SK-N-SH (cell line): ENCODE measurements at regions not wholly inside any gene's neighbourhood (a gene's known extent, or its start where the extent isn't known, plus 50 kb on each side); places are given as distances from the start of the nearest gene placed in this dataset.

Source experiments
- CTCF ChIA-PET: fragments of 300-600, 350-600 bp; formaldehyde crosslinking; extraction: SDS; loops from one replicate; lab custom pipeline; 2021; lab: Yijun Ruan, JAX
- POLR2A ChIA-PET: fragments of 350-600 bp; sonication (Branson Sonifier 250); formaldehyde crosslinking; extraction: SDS; loops from one replicate; lab custom pipeline; 2020; ENCODE audit warnings: antibody characterized with exemption, inconsistent platforms; lab: Yijun Ruan, JAX
- DNase-seq: peaks from one replicate; pipeline ENCODE4 v3.0.0; 2012
- H2AFZ ChIP-seq: fragments of 200-600 bp; sonication (generic); 2 replicates; pipeline ENCODE4 v1.8.1; 2016; ENCODE audit warnings: antibody characterized with exemption, mild to moderate bottlenecking, low read depth
- H3F3A ChIP-seq: fragments of 200-600 bp; sonication (generic); replicated peaks from 2 replicates; pipeline ENCODE3; 2016; ENCODE audit warnings: antibody characterized with exemption, mild to moderate bottlenecking; ENCODE audit not compliant: insufficient read depth
- H3K27ac ChIP-seq, 2 experiments: fragments of 200-500 bp in 1 of 2; fragments of 200-600 bp in 1 of 2; sonication (Bioruptor generic) in 1 of 2; sonication (generic), shearing (Covaris generic) in 1 of 2; 2 replicates each; pipeline versions ENCODE4 v1.5.1 to v1.6.1; 2014 to 2016; ENCODE audit warnings: low read depth in 2 of 2, inconsistent platforms in 1 of 2, low read length in 1 of 2, mild to moderate bottlenecking in 1 of 2, mixed read lengths in 1 of 2
- H3K27me3 ChIP-seq: fragments of 200-600 bp; sonication (generic), shearing (Covaris generic); 2 replicates; pipeline ENCODE4 v1.6.1; 2016; ENCODE audit warnings: mixed run types; ENCODE audit not compliant: insufficient read depth
- H3K36me3 ChIP-seq, 2 experiments: fragments of 200-500 bp in 1 of 2; fragments of 200-600 bp in 1 of 2; sonication (Bioruptor generic) in 1 of 2; sonication (generic) in 1 of 2; replicated peaks in 1 of 2; 2 replicates each; pipeline versions ENCODE3 to v1.5.1; 2014 to 2016; ENCODE audit warnings: low read length in 1 of 2, mild to moderate bottlenecking in 1 of 2; ENCODE audit not compliant: insufficient read depth in 2 of 2, control insufficient read depth in 1 of 2
- H3K4me1 ChIP-seq, 2 experiments: fragments of 200-500 bp in 1 of 2; fragments of 200-600 bp in 1 of 2; sonication (Bioruptor generic) in 1 of 2; sonication (generic), shearing (Covaris generic) in 1 of 2; 2 replicates each; pipeline versions ENCODE4 v1.5.1 to v1.6.1; 2014 to 2016; ENCODE audit warnings: low read depth in 1 of 2, low read length in 1 of 2, mixed run types in 1 of 2; ENCODE audit not compliant: insufficient read depth in 2 of 2, control insufficient read depth in 1 of 2
- H3K4me2 ChIP-seq: fragments of 200-600 bp; sonication (generic), shearing (Covaris generic); 2 replicates; pipeline ENCODE4 v1.6.1; 2017; ENCODE audit warnings: mixed run types
- H3K4me3 ChIP-seq, 2 experiments: fragments of 200-500 bp in 1 of 2; fragments of 200-600 bp in 1 of 2; sonication (Bioruptor generic) in 1 of 2; sonication (generic), shearing (Covaris generic) in 1 of 2; 2 replicates each; pipeline versions ENCODE4 v1.5.1 to v1.8.1; 2014 to 2016; ENCODE audit warnings: low read depth in 2 of 2, inconsistent platforms in 1 of 2, low read length in 1 of 2, mild to moderate bottlenecking in 1 of 2, mixed read lengths in 1 of 2, moderate library complexity in 1 of 2
- H3K79me2 ChIP-seq: fragments of 200-600 bp; sonication (generic); 2 replicates; pipeline ENCODE4 v1.8.1; 2017; ENCODE audit warnings: mild to moderate bottlenecking; ENCODE audit not compliant: insufficient read depth
- H3K9ac ChIP-seq: fragments of 200-600 bp; sonication (generic); 2 replicates; pipeline ENCODE4 v1.6.1; 2017; ENCODE audit warnings: mixed run types
- H3K9me2 ChIP-seq: fragments of 200-600 bp; sonication (generic); 2 replicates; pipeline ENCODE4 v1.6.1; 2017; ENCODE audit warnings: mixed run types
- H3K9me3 ChIP-seq: fragments of 200-600 bp; sonication (generic); 2 replicates; pipeline ENCODE4 v1.6.1; 2017; ENCODE audit warnings: mixed run types, mild to moderate bottlenecking, moderate library complexity
- H4K20me1 ChIP-seq: fragments of 200-600 bp; sonication (generic); 2 replicates; pipeline ENCODE4 v1.6.1; 2017; ENCODE audit warnings: mild to moderate bottlenecking, mixed run types; ENCODE audit not compliant: insufficient read depth
- CHD2 ChIP-seq: fragments of 150-350 bp; IDR thresholded peaks from 2 replicates; pipeline ENCODE4 v1.6.1; 2018; ENCODE audit warnings: low read length; ENCODE audit not compliant: partially characterized antibody
- CTCF ChIP-seq: fragments of 200-600 bp; sonication (generic); IDR thresholded peaks from 2 replicates; pipeline ENCODE4 v1.6.1; 2017; ENCODE audit warnings: antibody characterized with exemption, mild to moderate bottlenecking, moderate library complexity
- EP300 ChIP-seq, 2 experiments: IDR thresholded peaks; 2 replicates each; pipeline versions ENCODE4 v1.4.0 to v1.6.1; 2012; ENCODE audit warnings: borderline replicate concordance in 1 of 2, low read depth in 1 of 2, low read length in 1 of 2
- FOSL2 ChIP-seq: IDR thresholded peaks from 2 replicates; pipeline ENCODE4 v1.4.0; 2012; ENCODE audit warnings: low read depth, mild to moderate bottlenecking, moderate library complexity, borderline replicate concordance
- FOXJ3 ChIP-seq: sonication (generic); formaldehyde crosslinking; IDR thresholded peaks from 2 replicates; pipeline ENCODE4 v1.5.1; 2020; ENCODE audit warnings: mild to moderate bottlenecking, missing genetic modification reagents
- JUND ChIP-seq: IDR thresholded peaks from 2 replicates; pipeline ENCODE4 v1.4.0; 2012
- MXI1 ChIP-seq: IDR thresholded peaks from 2 replicates; pipeline ENCODE4 v1.6.1; 2012; ENCODE audit warnings: mild to moderate bottlenecking, low read depth, low read length, improper control_type of control experiment
- NRF1 ChIP-seq: IDR thresholded peaks from 2 replicates; pipeline ENCODE4 v1.6.1; 2012; ENCODE audit warnings: low read depth, mild to moderate bottlenecking, low read length
- RAD21 ChIP-seq: IDR thresholded peaks from 2 replicates; pipeline ENCODE4 v1.6.1; 2012; ENCODE audit warnings: mild to moderate bottlenecking, low read length
- RFX5 ChIP-seq: IDR thresholded peaks from 2 replicates; pipeline ENCODE4 v1.6.1; 2012; ENCODE audit warnings: mild to moderate bottlenecking, improper control_type of control experiment, low read length
- SIN3A ChIP-seq: IDR thresholded peaks from 2 replicates; pipeline ENCODE4 v1.6.1; 2012; ENCODE audit warnings: low read depth, mild to moderate bottlenecking, low read length, moderate library complexity, borderline replicate concordance
- SMC3 ChIP-seq: IDR thresholded peaks from 2 replicates; pipeline ENCODE4 v1.6.1; 2012; ENCODE audit warnings: low read depth, low read length, improper control_type of control experiment
- TCF12 ChIP-seq: IDR thresholded peaks from 2 replicates; pipeline ENCODE4 v1.4.0; 2012
- WGBS: methylation state at CpG from one replicate; pipeline ENCODE4 v1.1.6; 2017; ENCODE audit warnings: low lambda C conversion rate; 5-methylcytosine and 5-hydroxymethylcytosine counted together
- TF ChIP-seq, protein P1 (sequence below): fragments of 150-350 bp; IDR thresholded peaks from 2 replicates; pipeline ENCODE4 v1.6.1; 2017; ENCODE audit warnings: antibody characterized with exemption, low read length, low read depth, borderline replicate concordance
- TF ChIP-seq, protein P2 (sequence below): IDR thresholded peaks from 2 replicates; pipeline ENCODE4 v1.4.0; 2012; ENCODE audit warnings: low read depth, borderline replicate concordance
- TF ChIP-seq, protein P3 (sequence below): IDR thresholded peaks from 2 replicates; pipeline ENCODE4 v1.6.1; 2012; ENCODE audit warnings: mild to moderate bottlenecking, low read depth, low read length, moderate library complexity

DNA sequence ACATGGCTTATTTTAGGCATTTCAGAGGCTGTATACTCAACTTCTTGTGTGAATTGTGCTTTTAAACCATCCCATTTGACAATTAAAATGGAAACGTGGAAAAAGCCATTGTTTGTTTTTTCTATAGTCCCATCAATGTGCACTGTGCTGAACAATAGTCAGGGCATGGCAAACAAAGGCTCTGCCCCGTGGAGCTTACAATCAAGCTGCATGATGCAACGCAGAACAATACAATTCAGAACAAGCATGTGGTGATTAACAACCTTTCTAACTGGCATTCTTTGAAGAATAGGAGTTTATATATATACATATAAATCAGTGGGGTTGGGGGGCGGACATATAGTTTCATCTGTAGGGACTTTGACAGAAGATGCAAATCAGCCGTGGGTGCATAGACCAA lies 2125.4 kb upstream of the WWC1 start (continued):
- no peak for TF ChIP-seq EP300 (IDR thresholded peaks at IDR 0.05; ENCODE audit: borderline replicate concordance in 1 of 2, low read depth in 1 of 2, low read length in 1 of 2)

DNA sequence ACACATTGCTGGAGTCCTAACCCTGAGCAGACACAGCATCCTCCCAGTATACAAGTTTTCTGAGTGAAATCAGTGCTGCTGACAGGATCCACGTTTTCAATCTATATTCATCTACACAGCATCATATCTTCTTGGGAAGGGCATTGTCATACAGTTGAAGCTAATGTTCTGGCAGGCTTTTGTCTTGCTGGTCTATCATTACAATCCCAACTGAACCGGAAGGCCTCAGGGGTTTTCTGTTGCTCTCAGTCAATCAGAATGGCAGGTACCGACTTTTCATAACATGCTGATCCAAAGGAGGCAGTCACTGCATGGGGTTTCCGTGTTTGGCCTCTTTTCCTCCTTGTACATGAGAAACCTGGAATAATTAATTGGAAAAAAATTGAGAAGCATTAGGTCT lies 2118.8 kb upstream of the WWC1 start:
- Histone ChIP-seq H3F3A (no peaks in the 10 kb centered on the region), H2AFZ (no peak overlapping the region), H3K36me3 (no peaks in the 10 kb centered on the region), H3K27me3 (no peaks in the 10 kb centered on the region), H3K4me3 (no peak overlapping the region), H3K27ac (no peak overlapping the region), H3K9me3 (no peaks in the 10 kb centered on the region), H3K79me2 (no peaks in the 10 kb centered on the region), H4K20me1 (no peaks in the 10 kb centered on the region), H3K4me2 (no peak overlapping the region), H3K4me1 (no peaks in the 10 kb centered on the region), H3K9me2 (no peaks in the 10 kb centered on the region), H3K9ac (no peak overlapping the region)
- 23% methylated on average over 4 of the region's 4 CpGs for WGBS
- ChIA-PET POLR2A (no interaction called here), CTCF (no interaction called here)
- no peak for DNase-seq
- TF ChIP-seq FOSL2 (no peak), RAD21 (no peak), MXI1 (no peak), NRF1 (no peak), FOXJ3 (no peak), JUND (no peak), CTCF (no peak), CHD2 (no peak), SIN3A (no peak), EP300 (IDR thresholded peaks at IDR 0.05; ENCODE audit: borderline replicate concordance in 1 of 2, low read depth in 1 of 2, low read length in 1 of 2) (no peak), RFX5 (no peak), TCF12 (no peak), SMC3 (no peak)
- TF ChIP-seq, protein P1, sequence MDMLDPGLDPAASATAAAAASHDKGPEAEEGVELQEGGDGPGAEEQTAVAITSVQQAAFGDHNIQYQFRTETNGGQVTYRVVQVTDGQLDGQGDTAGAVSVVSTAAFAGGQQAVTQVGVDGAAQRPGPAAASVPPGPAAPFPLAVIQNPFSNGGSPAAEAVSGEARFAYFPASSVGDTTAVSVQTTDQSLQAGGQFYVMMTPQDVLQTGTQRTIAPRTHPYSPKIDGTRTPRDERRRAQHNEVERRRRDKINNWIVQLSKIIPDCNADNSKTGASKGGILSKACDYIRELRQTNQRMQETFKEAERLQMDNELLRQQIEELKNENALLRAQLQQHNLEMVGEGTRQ: no peak
- TF ChIP-seq, protein P2, sequence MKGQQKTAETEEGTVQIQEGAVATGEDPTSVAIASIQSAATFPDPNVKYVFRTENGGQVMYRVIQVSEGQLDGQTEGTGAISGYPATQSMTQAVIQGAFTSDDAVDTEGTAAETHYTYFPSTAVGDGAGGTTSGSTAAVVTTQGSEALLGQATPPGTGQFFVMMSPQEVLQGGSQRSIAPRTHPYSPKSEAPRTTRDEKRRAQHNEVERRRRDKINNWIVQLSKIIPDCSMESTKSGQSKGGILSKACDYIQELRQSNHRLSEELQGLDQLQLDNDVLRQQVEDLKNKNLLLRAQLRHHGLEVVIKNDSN: no peak
- TF ChIP-seq, protein P3, sequence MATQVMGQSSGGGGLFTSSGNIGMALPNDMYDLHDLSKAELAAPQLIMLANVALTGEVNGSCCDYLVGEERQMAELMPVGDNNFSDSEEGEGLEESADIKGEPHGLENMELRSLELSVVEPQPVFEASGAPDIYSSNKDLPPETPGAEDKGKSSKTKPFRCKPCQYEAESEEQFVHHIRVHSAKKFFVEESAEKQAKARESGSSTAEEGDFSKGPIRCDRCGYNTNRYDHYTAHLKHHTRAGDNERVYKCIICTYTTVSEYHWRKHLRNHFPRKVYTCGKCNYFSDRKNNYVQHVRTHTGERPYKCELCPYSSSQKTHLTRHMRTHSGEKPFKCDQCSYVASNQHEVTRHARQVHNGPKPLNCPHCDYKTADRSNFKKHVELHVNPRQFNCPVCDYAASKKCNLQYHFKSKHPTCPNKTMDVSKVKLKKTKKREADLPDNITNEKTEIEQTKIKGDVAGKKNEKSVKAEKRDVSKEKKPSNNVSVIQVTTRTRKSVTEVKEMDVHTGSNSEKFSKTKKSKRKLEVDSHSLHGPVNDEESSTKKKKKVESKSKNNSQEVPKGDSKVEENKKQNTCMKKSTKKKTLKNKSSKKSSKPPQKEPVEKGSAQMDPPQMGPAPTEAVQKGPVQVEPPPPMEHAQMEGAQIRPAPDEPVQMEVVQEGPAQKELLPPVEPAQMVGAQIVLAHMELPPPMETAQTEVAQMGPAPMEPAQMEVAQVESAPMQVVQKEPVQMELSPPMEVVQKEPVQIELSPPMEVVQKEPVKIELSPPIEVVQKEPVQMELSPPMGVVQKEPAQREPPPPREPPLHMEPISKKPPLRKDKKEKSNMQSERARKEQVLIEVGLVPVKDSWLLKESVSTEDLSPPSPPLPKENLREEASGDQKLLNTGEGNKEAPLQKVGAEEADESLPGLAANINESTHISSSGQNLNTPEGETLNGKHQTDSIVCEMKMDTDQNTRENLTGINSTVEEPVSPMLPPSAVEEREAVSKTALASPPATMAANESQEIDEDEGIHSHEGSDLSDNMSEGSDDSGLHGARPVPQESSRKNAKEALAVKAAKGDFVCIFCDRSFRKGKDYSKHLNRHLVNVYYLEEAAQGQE: no peak
- TF ChIP-seq, all 33 proteins: peak for 0
